ENCODE measurements at regions not wholly inside any gene's neighbourhood (a gene's known extent, or its start where the extent isn't known, plus 50 kb on each side); places are given as distances from the start of the nearest gene placed in this dataset.

DNA sequence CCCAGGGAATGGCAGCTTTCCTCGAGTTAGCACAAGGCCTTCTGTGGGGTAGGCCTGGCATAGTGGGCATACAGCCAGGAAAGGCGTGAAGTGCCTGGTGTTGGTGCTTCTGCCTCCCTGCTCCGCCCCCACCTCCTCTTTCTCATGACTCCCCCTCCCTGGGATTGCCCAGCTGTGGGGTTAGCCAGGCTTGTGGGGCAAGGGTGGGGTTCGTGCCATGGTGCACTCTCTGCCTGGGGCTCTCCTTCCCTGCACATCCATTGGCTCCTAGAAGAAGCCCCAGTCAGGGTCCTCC is 236.8 kb upstream of the NCAM1 start:
- no peak for DNase-seq

DNA sequence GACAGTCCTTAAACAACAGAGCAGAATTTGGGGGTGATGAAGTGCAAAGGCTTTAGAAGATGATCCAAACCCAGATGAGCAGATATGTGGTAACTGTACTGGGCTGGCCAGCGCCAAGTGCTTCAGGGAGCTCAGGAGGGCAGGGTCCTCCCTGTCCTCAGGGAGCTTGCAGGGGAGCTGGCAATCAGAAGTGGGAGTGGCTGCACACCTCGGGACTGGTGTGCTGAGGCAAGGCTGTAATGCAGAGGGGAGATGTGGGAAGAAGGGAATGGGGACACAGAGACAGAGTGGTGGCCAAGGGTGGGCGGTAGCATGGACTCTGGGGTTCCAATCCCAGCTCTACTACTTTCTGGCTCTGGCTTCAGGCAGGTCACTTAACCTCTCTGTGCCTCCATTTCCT is 235.6 kb upstream of the NCAM1 start:
- no peak for DNase-seq

DNA sequence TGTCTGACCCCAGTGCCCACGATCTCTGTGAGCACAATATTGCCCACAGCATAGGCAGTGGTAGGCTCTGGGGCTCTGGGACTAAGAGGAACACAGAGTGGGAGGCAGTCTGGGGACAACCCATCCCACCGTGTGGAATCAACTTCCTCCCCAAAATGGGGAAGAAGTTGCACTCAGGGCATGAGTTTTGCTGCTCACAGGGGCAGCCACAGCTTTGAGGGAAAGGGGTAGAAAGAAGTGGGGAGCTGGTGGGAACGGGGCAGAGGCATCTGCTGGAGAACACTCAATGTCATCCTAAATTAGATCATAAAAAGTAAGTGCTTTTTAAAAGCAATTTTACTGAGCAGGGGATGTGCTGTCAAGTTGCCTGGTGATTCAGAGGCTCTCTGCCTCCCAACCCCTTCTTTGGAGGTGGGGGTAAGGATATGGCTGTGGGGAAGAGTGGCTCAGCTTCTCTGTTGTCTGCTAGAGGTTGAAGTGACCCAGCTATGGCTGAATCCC is 233.8 kb upstream of the NCAM1 start:
- no peak for DNase-seq

- DNase-seq: no peak
Measured at GRCh38 chr11:112728288-112728687, 232.9 kb upstream of the NCAM1 start.

DNA sequence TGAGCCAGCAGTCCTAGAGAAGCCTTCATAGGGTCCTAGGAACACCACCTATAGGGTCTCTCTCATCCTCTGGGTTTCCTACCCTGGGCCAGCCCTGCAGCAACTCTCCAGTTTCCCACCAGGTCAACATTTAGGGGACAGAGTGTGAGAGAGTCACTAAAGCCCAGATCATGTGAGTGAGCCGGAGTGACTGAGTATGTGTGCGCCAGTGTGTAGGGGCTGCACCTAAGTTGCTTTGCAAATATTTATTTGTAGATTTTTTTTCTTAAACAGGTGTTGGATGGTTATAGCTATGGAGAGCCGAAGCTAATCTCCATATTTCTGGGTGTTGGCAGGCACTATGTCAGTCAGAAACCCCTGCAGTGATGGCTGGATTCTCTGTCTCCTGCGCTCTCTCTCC is 232.5 kb upstream of the NCAM1 start:
- no peak for DNase-seq

- DNase-seq: no peak
Measured at GRCh38 chr11:112730591-112730990, 230.6 kb upstream of the NCAM1 start.

GRCh38 chr11:112731538-112731937 is 229.7 kb upstream of the NCAM1 start:
- no peak for DNase-seq

- no peak for DNase-seq
Measured at GRCh38 chr11:112732031-112732430, 229.2 kb upstream of the NCAM1 start.

- peak; percentile 2 for DNase-seq
Measured at GRCh38 chr11:112734207-112734606, 227.0 kb upstream of the NCAM1 start.

GRCh38 chr11:112735470-112735869 is 225.8 kb upstream of the NCAM1 start:
- DNase-seq: no peak

- DNase-seq: no peak
Measured at GRCh38 chr11:112744041-112744440, 217.2 kb upstream of the NCAM1 start.

DNA sequence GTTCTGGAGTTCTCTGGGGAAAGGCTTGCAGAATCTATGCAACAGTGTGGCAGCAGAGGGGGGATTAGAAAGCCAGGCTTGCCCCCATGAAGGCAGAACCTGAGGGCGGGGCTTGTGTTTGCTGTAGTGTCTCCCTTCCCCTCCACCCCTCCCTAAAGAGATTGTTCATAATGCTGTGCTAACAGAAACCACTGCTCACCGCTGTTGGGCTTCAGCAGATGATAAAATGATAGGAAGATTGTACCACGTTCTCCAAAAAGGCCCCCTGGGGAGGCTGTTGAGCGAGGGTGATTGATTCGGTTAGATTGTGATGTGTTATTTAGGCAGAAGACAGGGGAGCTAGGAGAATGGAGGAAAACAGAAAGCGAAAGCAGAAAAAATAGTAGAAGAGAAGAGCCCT is 215.2 kb upstream of the NCAM1 start:
- DNase-seq: no peak

GRCh38 chr11:112748252-112748651 is 213.0 kb upstream of the NCAM1 start:
- no peak for DNase-seq

DNA sequence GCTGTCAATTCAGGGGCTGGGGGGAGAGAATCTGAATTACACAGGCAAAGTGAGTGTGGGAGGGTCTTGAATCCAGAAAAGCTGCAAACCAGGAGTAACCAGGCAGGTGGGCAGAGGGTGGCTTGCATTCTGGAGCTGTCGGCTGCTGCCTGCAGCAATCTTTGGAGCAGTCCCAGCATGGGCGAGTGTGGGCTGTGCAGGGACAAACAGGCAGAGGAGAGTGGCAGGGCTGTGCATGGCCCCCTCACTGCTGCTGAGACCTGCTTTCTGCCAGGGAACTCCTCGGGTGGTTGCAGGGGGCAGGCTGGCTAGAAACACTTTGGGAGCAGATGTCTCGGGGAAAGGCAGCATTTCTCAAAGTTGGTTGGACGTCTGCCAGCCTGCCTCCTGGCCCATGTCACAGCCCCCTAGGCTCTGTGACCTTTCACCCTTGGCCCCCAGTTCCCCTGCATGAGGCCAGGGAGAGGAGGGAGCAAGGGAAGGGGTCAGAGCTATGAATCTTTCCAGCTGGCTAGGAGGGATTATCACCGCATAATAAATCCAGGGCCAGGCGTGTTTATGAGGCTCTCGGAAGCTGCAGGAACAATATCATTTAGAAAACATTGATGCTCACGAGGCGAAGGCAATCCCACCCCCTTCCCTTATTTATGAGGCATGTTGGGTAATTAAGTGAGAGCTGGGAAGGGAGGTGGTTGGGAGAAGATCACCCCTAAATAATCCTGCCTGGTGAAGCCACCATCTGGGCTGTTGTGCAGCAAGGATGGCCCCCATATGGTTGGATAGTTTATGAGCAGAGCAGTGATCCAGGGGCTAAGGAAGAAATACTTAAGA is 212.3 kb upstream of the NCAM1 start:
- DNase-seq: no peak

GRCh38 chr11:112751329-112751728 is 209.9 kb upstream of the NCAM1 start:
- no peak for DNase-seq

DNA sequence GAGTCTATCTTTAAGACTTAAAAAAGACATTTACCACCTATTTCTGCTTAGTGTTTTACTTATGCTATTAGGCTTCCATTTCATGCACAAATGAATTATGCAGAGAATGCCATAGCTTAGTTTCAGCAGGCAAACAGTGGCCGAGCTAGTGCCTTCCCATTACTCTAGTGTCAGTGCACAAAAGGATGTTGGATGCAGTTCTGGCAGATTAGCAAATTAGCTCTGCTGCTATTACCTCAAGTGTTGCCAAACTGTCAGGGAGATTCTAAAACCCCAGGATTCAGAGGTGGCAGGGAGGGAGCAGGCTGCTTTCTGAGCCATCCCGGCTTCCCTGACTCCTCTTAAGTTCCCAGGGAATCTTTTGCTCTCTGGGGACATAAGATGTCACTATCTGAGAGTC is 209.4 kb upstream of the NCAM1 start:
- DNase-seq: no peak

- DNase-seq: no peak
Measured at GRCh38 chr11:112752563-112752962, 208.7 kb upstream of the NCAM1 start.

DNA sequence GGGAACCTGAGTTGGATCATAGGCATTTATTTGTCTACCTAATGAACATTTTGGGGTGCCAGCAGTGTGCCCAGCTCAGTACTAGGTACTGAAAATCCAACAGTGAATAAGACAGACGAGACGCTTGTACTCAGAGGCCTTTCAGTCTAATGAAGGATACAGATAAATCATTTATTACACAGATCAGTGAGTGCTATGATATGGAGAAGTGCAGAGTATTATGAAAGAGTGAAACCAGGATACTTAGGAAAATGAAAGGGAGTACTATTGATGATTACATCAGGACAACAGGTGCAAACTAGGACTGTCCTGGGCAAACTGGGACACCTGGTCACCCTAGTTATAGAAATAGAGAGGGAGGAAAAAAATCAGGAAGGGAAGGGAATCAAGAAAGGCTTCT is 207.5 kb upstream of the NCAM1 start:
- no peak for DNase-seq

GRCh38 chr11:112759418-112759817 is 201.8 kb upstream of the NCAM1 start:
- no peak for DNase-seq

GRCh38 chr11:112760396-112761059 is 200.7 kb upstream of the NCAM1 start:
- no peak for DNase-seq

DNA sequence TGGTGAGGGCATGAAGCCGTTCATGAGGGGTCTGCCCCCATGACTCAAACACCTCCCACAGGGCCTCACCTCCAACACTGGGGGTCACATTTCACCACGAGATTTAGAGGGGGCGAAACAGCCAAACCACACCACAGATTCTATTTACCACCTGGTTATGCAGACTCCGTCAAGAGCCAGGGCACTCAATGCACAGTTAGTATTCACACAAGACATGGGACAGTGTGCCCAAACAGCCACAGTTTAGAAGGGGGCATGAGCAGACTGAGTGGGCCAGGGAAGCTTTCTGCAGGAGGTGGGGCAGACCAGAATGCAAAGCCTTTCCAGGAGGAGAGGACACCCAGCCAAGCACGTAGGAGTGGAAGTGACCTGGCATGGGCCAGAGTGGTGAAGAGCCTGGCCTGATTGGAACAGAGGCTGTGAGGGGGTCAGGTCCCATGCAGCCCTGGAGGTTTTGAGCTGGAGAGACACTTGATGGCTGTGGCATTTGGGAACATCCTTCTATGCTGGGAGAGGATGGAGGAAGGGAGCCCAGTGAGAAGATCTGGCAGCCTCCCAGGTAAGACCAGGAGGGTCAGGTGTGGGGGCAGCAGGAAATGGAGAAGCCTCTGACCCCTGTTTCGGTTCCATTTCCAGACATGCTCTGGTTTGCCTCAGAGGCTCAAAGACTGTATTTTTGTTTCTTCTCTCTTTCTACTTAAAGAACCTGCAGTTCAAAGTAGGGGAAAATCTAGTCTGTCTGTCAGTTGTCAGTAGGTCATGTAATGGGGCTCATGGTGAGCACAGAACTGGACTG is 199.1 kb upstream of the NCAM1 start:
- DNase-seq: no peak

- DNase-seq: no peak
Measured at GRCh38 chr11:112762707-112763090, 198.5 kb upstream of the NCAM1 start.

DNA sequence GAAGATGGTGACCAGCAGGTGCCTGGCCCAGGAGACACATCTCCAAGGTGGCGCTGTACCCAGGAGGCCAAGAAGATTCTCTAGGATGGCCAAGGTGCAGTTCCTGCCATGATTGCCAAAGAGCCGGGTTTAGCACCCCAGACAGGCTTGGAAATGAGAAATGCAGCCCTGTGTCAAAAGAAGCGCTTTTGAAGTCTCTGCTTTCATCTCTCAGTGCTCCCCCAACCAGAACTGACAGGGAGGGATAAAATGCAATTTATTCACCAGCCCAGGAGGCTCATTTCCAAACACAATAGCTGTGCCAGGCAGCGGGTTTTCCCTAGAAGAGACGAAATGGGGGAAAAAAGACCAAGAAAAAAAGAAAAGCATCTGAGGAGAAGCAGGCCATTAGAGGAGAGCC is 195.9 kb upstream of the NCAM1 start:
- no peak for DNase-seq

DNA sequence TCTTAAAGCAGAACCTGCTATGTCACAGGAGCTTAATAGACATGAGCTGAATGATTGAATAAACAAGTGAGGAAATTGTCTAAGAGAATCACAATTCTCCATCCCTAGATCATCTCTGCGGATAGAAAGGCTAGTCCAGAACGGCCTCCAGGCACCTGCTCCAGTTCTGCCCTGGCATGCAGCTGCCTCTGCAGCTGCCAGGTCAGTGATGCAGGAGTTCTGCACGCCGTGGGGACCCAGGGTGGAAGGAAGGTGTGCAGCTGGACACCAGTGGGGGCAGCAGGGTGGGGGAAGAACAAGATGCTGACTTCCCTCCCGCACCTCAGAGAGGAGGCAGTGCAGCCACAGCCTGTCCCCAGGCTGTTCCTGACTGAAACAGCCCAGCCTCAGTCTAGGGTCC is 192.1 kb upstream of the NCAM1 start:
- no peak for DNase-seq
